ENCODE measurements at regions not wholly inside any gene's neighbourhood (a gene's known extent, or its start where the extent isn't known, plus 50 kb on each side); places are given as distances from the start of the nearest gene placed in this dataset.

DNA sequence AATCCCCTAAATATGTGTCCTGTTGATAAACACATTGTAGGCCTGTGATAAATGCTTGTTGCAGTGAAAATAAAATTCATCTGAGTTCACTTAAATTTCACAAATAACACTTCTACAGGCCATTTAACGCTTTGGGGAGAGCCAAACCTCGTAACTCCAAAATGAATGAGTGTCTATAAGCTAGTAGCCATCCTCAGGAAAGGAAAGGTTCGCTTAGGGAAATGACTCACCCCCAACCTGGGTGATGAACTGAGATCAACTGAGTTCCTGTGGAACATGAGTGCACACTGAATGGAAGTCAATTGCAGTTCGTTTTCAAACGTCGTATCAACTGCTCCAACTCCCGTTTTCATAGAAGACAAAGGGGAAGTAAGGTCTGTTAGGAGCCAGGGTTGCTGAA lies 527.6 kb upstream of the ID2 start:
- H3K9ac ChIP-seq (ENCODE audit: low read depth in 1 of 2, low read length in 2 of 2): no peak overlapping the region
- no peaks in the 10 kb centered on the region for H3K27me3 ChIP-seq (ENCODE audit: control insufficient read depth in 4 of 4, insufficient read depth in 4 of 4, low read length in 3 of 4)
- no peaks in the 10 kb centered on the region for H3K4me1 ChIP-seq (ENCODE audit: control insufficient read depth in 4 of 4, insufficient read depth in 4 of 4, low read length in 3 of 4)
- no peak overlapping the region for H3K4me3 ChIP-seq (ENCODE audit: low read depth in 1 of 3, low read length in 3 of 3)
- TF ChIP-seq RXRA (IDR thresholded peaks at IDR 0.05) (no peak), RAD21 (IDR thresholded peaks at IDR 0.05) (no peak), JUND (IDR thresholded peaks at IDR 0.05) (no peak), GABPA (IDR thresholded peaks at IDR 0.05 in 1 of 2, conservative IDR thresholded peaks at IDR 0.05 in 1 of 2) (no peak), ATF3 (IDR thresholded peaks at IDR 0.05) (no peak), FOXA2 (IDR thresholded peaks at IDR 0.05) (no peak), HNF4A (conservative IDR thresholded peaks at IDR 0.05) (no peak), NR2F2 (IDR thresholded peaks at IDR 0.05) (no peak), SP1 (IDR thresholded peaks at IDR 0.05) (no peak)
- TF ChIP-seq, protein P1, sequence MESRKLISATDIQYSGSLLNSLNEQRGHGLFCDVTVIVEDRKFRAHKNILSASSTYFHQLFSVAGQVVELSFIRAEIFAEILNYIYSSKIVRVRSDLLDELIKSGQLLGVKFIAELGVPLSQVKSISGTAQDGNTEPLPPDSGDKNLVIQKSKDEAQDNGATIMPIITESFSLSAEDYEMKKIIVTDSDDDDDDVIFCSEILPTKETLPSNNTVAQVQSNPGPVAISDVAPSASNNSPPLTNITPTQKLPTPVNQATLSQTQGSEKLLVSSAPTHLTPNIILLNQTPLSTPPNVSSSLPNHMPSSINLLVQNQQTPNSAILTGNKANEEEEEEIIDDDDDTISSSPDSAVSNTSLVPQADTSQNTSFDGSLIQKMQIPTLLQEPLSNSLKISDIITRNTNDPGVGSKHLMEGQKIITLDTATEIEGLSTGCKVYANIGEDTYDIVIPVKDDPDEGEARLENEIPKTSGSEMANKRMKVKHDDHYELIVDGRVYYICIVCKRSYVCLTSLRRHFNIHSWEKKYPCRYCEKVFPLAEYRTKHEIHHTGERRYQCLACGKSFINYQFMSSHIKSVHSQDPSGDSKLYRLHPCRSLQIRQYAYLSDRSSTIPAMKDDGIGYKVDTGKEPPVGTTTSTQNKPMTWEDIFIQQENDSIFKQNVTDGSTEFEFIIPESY (IDR thresholded peaks at IDR 0.05): no peak
- no peaks in the 10 kb centered on the region for H3K9me3 ChIP-seq (ENCODE audit: control insufficient read depth in 4 of 4, low read length in 3 of 4)
- whole genome bisulfite sequencing: 91% methylated on average over 7 of the region's 7 CpGs
- no peaks in the 10 kb centered on the region for H3K36me3 ChIP-seq (ENCODE audit: control insufficient read depth in 4 of 4, insufficient read depth in 3 of 4, low read depth in 1 of 4, low read length in 3 of 4)
- no peak overlapping the region for H3K27ac ChIP-seq (ENCODE audit: low read depth in 1 of 2, low read length in 2 of 2)
- DNase-seq (ENCODE audit: low spot score): no peak

- no peak overlapping the region for H3K27ac ChIP-seq (ENCODE audit: low read depth in 1 of 2, low read length in 2 of 2)
Observed at GRCh38 chr2:8154936-8155335, 526.9 kb upstream of the ID2 start.

More at GRCh38 chr2:8154936-8155335, 526.9 kb upstream of the ID2 start:
- no peaks in the 10 kb centered on the region for H3K9me3 ChIP-seq (ENCODE audit: control insufficient read depth in 4 of 4, low read length in 3 of 4)
- H3K9ac ChIP-seq (ENCODE audit: low read depth in 1 of 2, low read length in 2 of 2): no peak overlapping the region
- no peak overlapping the region for H3K4me3 ChIP-seq (ENCODE audit: low read depth in 1 of 3, low read length in 3 of 3)
- H3K27me3 ChIP-seq (ENCODE audit: control insufficient read depth in 4 of 4, insufficient read depth in 4 of 4, low read length in 3 of 4): no peaks in the 10 kb centered on the region
- 96% methylated on average over 6 of the region's 6 CpGs for WGBS
- TF ChIP-seq FOXA1 (IDR thresholded peaks at IDR 0.05) (no peak), FOXA2 (IDR thresholded peaks at IDR 0.05) (no peak), HNF4G (IDR thresholded peaks at IDR 0.05) (no peak), RAD21 (IDR thresholded peaks at IDR 0.05) (no peak), RXRA (IDR thresholded peaks at IDR 0.05) (no peak), JUND (IDR thresholded peaks at IDR 0.05) (no peak), TAF1 (conservative IDR thresholded peaks at IDR 0.05) (no peak), YY1 (IDR thresholded peaks at IDR 0.05) (no peak), ATF3 (IDR thresholded peaks at IDR 0.05) (no peak), EGR1 (IDR thresholded peaks at IDR 0.05; ENCODE audit: low read depth in 2 of 2) (no peak), REST (IDR thresholded peaks at IDR 0.05) (no peak), SP1 (IDR thresholded peaks at IDR 0.05) (no peak), NR2F2 (IDR thresholded peaks at IDR 0.05) (no peak)
- TF ChIP-seq, protein P2, sequence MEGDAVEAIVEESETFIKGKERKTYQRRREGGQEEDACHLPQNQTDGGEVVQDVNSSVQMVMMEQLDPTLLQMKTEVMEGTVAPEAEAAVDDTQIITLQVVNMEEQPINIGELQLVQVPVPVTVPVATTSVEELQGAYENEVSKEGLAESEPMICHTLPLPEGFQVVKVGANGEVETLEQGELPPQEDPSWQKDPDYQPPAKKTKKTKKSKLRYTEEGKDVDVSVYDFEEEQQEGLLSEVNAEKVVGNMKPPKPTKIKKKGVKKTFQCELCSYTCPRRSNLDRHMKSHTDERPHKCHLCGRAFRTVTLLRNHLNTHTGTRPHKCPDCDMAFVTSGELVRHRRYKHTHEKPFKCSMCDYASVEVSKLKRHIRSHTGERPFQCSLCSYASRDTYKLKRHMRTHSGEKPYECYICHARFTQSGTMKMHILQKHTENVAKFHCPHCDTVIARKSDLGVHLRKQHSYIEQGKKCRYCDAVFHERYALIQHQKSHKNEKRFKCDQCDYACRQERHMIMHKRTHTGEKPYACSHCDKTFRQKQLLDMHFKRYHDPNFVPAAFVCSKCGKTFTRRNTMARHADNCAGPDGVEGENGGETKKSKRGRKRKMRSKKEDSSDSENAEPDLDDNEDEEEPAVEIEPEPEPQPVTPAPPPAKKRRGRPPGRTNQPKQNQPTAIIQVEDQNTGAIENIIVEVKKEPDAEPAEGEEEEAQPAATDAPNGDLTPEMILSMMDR (IDR thresholded peaks at IDR 0.05; ENCODE audit: low read depth, low read length, missing input control): no peak
- TF ChIP-seq, protein P1 (IDR thresholded peaks at IDR 0.05): no peak
- TF ChIP-seq, protein P3, sequence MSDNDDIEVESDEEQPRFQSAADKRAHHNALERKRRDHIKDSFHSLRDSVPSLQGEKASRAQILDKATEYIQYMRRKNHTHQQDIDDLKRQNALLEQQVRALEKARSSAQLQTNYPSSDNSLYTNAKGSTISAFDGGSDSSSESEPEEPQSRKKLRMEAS (IDR thresholded peaks at IDR 0.05): no peak
- no peak for DNase-seq (ENCODE audit: low spot score)
- no peaks in the 10 kb centered on the region for H3K4me1 ChIP-seq (ENCODE audit: control insufficient read depth in 4 of 4, insufficient read depth in 4 of 4, low read length in 3 of 4)
- no peaks in the 10 kb centered on the region for H3K36me3 ChIP-seq (ENCODE audit: control insufficient read depth in 4 of 4, insufficient read depth in 3 of 4, low read depth in 1 of 4, low read length in 3 of 4)
